HG02981 (cell line): ENCODE measurements at regions not wholly inside any gene's neighbourhood (a gene's known extent, or its start where the extent isn't known, plus 50 kb on each side); places are given as distances from the start of the nearest gene placed in this dataset.

Source experiments
- ATAC-seq: cut with Tn5 transposase; IDR thresholded peaks from one replicate; pipeline ENCODE4 v1.9.1; 2021; ENCODE audit warnings: mild to moderate bottlenecking, moderate library complexity; ENCODE audit not compliant: unreplicated experiment

DNA sequence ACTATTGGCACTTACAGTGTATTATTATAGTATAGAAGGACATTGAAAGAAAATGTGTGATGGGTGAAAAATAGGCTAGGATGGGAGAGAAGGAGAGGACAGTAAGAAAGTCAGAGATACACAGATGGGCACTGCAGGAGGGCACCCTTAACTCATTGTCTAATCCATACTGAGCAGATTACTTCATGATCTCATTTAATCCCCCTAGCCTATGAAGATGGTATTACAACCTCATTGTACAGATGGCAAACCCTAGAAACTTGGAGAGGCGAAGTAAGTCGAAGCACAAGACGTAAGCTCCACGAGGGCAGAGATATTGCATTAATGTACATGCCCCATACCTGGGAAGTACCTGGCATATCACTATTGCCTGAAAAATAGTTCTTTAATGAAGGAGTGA lies 346.9 kb upstream of the DAB1 start:
- peak; percentile 74 for ATAC-seq

DNA sequence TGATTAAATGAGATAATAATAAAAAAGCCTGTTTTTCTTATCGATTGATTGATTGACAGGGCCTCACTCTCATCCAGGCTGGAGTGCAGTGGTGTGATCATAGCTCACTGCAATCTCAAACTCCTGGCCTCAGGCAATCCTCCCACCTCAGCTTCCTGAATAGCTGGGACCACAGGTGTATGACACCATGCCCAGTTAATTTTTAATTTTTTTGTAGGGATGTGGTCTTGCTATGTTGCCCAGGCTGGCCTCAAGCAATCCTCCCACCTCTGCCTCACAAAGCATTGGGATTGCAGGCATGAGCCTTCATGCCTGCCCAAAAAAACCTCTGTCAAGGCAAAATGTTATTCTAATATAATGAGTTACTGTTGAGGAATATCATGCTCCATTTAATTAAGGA lies 346.4 kb upstream of the DAB1 start:
- ATAC-seq, result no peak

DNA sequence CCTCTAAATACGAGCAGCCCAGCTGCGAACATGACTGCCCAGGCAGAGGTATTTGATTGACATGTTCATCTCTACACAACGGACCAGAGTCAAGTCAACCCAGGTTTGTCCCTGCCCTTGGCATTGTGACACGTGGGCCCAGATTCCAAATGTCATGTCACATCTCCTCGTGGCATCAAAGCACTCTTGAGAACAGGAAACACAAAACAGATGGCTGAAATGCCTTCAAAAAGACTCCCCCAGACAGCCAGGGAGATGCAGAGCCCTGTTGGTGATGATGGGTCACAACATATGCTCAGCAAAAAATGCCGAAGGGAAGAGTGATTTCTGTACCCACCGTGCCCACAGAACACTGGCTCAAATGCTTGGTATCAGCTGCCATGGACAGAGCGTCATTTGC lies 337.8 kb upstream of the DAB1 start:
- ATAC-seq, result no peak

DNA sequence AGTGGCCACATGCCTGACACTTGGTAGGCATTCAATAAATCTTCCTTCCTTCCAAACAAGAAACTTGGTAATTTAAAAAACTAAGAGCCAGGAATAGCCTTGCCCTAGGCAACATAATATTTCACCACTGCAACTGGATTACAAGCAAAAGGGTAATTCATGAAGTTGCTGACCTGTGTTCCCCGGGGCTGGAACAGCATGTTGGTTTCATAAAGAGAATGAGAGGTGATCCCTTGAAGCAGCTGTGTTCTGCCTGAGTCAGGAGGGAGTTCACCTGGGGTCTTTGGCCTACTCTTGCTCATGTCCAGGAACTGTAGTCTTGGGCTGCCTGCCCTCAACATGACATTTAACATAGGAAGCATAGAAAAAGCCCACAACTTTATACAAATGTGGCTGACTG lies 329.0 kb upstream of the DAB1 start:
- ATAC-seq, result no peak

DNA sequence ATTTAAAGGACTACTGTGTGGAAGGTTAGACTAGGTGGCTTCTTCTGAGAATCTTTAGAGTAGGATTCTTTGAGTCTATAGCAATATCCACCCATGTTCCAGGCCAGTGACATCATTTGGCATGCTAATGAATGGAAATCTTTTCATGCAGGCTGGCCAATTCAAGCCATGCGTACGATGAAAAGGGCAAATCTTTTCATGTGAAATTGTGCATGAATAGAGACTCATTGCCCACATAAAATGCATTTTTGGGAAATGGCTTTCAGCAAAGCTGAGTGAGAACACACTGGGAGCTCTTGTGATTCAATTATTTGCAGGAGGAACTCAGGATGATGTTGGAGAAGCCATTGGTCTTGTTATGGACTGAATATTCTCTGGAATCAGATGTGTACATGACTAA lies 324.9 kb upstream of the DAB1 start:
- ATAC-seq, result no peak

DNA sequence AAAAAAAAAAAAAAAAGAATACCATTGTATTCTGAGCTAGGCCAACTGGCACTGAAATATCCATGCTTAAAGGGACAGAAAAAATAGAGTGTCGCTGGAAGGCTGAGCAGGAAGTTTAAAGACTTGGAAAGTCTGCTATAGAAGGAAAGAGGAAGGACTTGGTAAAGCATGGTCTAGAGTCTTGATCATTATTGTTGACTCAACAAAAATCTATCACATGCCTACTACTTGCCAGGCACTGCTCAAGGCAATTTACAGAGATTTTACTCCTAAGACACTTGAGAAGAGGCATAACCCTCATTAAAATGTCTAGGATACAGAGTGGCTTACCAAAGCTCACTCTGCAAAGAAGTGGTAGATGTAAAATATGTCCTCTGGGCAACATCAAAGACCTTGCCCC lies 324.0 kb upstream of the DAB1 start:
- no peak for ATAC-seq

DNA sequence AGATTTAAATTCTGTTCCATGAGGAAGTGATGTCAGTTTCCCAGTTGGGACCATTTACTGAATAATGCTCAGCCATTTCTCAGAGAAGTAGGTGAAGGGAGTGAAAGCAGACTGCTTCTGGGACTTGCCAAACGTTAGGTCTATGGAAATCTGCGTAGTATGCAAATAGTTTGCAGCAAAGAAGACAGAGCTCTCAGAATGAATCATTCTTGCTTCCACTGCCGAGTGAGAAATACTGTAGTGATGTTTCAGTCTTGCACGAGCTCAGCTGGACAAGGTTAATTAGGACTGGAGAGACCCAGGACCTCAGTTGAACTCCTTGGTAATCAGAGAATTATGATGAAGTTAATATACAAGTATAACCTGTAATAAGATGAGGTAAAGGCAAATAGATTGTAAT lies 317.7 kb upstream of the DAB1 start:
- peak; percentile 73 for ATAC-seq

DNA sequence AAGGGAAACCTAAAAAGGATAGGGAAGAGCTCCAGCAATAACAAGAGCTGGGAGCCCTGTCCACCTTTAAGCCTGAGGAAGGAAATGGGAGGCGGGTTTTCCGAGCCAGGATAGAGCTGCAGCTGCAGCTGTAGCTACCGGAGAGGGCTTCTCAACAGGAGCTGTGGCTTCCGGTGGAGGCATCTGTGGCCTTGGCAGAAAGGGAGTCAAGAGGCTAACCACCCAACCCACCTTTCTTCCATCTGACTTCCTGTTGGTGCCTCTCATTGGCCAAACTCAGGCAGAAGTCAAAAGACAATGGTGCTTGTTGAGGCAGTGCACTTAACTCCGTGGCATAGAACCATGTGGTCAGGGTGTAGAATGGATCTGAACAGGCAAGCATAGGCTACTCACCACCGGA lies 313.1 kb upstream of the DAB1 start:
- ATAC-seq, result no peak

DNA sequence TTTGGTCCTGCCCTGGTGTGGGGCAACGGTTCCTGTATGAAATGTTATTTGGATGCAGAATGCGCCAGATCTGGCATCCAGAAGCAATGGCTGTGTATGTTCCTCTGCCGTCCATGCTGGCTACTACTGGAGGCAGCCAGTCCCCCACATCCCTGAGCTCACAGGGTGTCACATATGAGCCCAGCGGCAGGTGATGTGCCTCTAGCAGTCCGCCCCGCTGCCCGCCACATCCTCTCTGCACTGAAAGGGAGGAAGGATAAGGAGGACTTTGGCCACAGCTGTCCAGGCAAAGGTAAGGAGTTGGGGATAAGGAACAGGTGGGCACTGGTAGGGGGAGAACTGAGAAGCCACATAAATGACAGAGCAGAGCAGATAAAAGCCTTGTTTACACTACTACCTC lies 305.3 kb upstream of the DAB1 start:
- ATAC-seq, result no peak

DNA sequence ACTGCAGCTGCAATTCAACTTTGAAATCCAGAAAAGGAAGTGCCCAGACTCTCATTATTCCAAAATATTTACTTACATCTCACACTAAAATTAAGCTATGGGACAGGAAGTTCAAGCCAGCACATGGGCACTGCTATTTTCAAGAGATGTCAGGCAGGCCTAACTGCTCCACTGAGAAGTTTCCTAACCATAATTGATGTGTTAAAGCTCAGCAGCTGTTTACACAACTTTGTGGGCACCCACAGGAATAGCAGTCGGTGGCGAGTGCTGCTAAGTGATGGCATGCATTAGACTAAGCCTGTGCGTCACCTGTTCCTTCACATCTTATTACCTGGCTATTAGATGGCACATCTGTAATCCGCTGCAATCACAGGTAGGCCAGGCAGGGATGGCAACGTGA lies 303.3 kb upstream of the DAB1 start:
- ATAC-seq, result no peak

DNA sequence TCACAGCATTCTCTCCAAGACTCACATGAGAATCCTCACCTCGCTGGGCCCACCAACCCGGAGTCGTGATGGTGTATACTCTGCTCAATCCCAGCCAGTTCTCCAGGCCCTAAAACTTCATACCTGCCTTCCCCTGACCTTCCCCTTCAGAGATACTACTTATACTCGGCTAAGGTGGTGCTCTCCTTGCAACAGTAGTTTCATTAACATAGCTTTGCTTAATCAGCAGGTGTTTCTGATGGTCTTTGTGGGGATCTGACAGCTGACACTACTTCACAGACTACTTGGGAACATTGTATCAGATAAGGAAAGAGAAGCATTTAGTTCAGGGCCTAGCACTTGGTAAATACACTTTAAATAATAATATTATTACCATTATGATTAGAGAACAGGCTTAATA lies 301.5 kb upstream of the DAB1 start:
- ATAC-seq, result no peak

DNA sequence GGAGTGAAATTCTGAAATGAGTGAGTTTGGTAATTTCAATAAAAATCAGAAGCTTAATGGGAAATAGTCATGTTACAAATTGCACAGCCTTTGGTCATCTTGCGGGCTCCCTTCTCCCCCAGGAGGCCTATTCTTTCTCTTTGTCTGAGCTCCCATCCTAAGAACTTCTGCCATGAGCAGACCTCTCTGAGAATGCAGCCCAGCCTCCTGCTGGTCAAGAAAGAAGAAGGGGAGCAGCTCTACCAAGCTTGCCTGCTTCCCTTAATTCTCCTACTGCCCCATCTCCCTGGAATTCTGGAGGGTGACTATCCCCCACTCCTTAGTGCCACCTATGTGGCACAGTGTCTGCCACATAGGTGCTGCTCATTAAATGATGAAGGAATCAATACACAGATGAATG lies 300.7 kb upstream of the DAB1 start:
- no peak for ATAC-seq

DNA sequence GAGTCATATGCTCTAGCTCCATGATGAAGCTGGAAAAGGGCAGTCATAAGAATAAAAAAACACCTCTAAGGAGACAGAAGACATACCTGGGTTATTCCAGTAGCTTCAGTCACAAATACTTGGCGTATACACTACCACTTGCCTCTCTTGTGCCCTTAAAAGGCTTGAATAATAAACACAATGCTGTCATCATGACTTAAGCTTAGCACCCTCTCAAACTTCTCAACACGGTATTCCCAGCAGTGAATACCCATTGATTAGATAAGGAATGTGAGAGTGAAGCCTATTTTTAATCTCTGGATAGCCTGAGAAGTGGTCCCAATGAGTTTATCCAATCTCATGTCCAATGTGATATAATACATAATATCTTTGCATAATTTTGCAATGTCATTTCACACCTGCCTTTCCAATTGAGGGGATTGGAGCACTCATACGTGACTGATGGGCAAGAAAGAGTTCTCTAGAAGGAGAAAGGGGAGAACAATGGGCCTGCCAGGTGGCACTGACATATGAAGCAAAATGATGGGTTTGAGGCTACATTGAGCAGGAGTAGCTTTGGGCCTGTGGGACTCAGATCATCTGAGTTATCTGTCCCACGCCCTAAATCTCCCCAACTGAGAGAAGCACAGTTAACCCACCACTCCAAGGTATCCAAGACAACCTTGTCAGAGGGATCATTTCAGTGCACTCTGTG lies 298.6 kb upstream of the DAB1 start:
- ATAC-seq, result no peak

DNA sequence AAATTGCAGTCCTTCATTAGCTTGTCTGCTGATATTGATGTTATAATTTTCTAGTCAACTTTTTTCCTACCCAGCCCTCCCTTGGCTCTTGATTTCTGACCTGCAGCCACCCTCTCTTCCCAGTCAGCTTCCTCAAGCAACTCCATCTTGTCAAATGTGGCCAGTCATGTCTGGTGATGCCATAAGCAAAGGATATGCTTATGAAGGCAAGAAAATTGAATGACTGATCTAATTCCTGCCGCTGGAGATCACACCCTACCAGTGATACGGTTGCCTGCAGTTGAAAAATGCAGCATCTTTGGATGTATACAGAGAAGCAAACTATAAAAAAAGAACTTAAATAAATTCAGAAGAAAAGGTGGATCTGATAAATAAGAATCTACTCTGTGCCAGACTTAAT lies 297.1 kb upstream of the DAB1 start:
- ATAC-seq, result no peak

DNA sequence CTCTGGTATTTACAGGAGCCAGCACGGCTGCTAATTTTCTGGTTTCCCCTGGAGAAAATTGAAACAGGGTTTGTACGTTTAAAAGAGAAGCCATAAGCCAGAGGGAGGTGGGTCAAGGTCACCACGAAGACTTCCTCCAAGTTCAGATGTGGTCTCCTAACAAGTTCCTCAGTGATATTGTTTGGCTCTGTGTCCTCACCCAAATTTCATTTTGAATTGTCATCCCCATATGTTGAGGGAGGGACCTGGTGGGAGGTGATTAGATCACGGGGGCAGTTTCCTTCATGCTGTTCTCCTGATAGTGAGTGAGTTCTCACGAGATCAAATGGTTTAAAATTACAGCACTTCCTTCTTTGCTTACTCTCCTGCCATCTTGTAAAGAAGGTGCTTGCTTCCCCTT lies 295.4 kb upstream of the DAB1 start:
- no peak for ATAC-seq

DNA sequence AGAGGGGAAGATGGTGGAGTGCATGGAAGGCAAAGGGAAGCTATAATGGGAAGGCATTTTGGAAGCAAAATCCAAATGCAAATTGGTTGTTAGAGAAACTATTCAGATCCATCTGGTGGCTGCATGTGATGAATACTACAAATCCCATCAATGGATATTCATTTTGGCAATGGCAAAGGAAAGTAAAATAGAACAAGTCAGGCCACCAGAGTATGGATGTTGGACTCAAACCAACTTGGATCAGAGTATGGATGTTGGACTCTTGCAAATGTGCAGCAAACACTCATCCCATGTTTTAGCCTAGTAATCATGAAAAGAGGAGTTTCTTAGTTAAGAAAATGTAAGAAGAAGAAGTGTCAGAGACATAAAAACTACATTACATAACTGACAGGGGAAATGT lies 289.6 kb upstream of the DAB1 start:
- ATAC-seq, result no peak

DNA sequence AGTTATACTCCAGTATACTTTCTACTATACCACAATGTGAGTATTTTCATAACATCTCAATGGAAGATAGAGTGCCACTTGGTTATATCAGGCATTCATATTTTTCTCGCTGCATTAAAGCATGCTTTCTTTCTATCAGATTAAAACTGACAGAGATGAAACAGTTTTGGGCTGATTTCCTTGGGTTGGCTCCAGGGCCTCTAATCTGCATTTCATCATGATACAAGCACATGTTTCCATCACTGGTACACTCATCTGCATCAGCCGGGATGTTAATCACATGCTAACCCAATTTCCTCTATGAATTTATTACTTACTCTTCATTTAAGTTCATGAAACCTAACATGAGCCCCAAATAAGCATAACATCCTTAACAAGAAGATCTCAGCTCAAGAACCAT lies 289.0 kb upstream of the DAB1 start:
- ATAC-seq, result no peak

DNA sequence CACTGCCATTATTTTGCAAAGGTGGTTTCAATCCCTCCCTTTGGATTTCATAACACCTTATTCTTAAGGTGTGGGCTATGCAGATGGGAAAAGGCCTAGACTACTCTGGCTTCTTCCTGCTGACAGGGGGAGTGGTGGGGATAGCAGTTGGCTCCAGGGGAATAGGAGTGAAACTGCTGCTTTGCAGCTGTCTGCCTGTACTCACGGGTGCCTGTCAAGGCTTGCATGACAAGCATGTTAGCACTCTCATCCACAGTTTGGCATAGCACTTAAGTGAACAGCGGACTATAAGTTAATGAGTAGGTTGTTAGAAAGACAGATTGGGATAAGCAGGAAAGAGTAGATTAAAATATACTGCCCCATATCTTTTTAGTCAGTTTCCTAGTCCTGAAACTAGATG lies 287.5 kb upstream of the DAB1 start:
- no peak for ATAC-seq

DNA sequence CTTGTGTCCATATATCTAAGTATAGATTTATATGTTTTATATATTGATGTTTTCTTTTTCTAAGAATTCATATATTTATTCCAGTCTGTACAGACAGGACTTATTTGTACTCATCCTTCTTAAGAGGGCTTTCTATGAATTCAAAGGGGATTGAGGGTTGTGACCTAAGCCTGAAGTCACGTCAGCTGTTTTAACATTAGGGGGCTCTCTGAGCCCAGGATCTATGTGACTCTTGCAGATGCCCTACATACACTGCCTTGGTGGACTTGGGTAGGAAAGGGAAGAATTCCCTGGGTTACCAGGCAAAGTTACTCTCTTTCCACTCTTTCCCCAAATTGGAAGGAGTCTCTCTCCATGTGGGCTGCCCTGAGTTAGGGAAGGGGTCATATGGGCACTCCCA lies 283.8 kb upstream of the DAB1 start:
- ATAC-seq, result no peak

DNA sequence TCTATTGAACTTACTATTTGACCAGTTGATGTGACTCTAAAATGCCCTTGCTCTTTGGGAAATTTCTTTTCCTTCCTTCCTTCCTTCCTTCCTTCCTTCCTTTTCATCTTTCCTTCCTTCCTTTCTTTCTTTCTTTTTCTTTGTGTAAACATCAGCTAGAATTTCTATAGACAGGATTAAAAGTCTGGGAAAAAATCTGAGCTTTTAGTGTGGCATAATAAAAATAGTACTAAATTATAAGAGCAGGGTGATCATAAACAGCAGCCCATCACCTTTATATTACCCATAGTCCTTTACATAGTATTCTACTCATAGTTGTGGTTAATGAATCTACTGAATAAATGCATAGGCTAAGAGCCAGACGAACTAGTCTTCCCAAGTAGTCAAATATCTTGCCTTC lies 281.0 kb upstream of the DAB1 start:
- ATAC-seq, result no peak

DNA sequence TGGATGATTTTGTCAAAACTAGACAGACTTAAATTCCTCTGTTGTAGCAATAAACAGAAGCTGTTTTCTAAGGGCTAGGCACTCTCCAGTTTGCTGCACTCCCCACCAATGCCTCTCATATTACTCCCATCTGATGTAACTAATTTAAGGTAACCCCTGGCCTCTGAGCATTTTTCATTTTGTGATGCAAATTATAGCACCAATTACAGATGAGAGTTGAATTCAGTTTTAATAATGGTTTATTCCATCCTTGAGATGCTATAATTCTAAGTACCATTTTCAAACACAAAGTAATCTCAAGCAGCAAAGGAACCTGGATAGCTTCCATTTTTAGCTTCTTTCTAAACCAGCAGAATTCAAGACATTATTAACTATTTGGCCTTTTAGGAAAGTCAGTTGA lies 280.4 kb upstream of the DAB1 start:
- no peak for ATAC-seq

DNA sequence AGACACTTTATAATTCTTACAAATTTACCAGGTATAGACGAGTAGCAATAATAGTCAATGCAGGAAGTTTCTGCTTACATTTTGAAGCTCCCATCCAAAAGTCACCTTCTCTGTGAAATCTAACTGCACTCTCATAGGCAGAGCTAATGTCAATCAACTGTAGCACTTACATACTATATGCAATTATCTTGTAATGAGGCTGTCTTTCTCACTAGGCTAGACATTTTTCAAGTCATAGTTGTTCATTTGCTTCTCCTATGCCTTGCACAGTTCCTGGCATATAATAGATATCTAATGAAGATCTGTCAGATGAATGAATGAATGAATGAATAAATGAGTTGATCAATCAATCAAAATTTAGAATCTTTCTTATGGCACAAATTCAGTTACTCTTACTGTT lies 273.0 kb upstream of the DAB1 start:
- ATAC-seq, result no peak

DNA sequence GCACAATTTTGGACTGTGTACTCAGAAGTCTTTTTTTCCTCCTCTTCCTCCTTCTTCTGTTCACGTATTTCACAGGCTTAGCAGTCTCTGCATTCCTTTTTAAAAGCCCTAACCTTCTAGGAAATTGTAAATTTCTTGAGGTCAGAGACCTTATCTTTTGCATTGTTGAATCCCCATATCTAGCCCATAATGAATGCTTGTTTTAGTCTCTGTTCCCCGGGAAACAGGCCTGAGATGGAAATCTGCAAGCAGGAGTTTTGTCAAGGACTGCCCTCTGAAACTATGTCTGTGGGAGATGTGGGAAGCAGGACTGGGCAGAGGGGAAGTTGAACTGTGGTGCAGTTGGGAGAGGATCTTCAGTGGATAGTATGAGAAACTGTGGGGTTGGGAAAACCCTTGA lies 272.2 kb upstream of the DAB1 start:
- no peak for ATAC-seq

DNA sequence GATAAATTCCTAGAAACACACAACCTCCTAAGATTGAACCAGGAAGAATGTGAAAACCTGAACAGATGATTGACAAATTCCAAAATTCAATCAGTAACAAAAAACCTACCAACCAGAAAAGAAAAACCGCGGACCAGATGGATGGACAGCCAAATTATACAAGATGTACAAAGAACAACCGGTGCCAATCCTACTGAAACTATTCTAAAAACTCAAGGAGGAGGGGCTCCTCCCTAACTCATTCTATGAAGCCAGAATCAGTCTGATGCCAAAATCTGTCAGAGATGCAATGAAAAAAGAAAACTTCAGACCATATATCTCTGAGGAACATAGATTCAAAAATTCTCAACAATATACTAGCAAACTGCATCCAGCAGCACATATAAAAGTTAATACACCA lies 262.4 kb upstream of the DAB1 start:
- no peak for ATAC-seq
